Activated naive CD8-positive, alpha-beta T cell treated with anti-CD3 and anti-CD28 coated beads, Interleukin-2, amount 50 U/mL, for 24 hours (primary cell): ENCODE measurements at regions not wholly inside any gene's neighbourhood (a gene's known extent, or its start where the extent isn't known, plus 50 kb on each side); places are given as distances from the start of the nearest gene placed in this dataset.

Experiments
- ATAC-seq: fragments of 150-1000 bp; cut with Tn5 transposase; one replicate; pipeline ENCODE4 v1.10.0; 2021
- DNase-seq: peaks from one replicate; pipeline ENCODE4 v3.0.0; 2021
- H3K27ac Mint-ChIP-seq: one replicate; pipeline ENCODE4 v1.8.0; 2021; ENCODE audit warnings: mild to moderate bottlenecking, mixed read lengths
- H3K27me3 Mint-ChIP-seq: one replicate; pipeline ENCODE4 v1.8.0; 2021; ENCODE audit warnings: mixed read lengths
- H3K36me3 Mint-ChIP-seq: one replicate; pipeline ENCODE4 v1.8.0; 2021; ENCODE audit warnings: low read depth, mixed read lengths
- H3K4me1 Mint-ChIP-seq: one replicate; pipeline ENCODE4 v1.8.0; 2021; ENCODE audit warnings: mixed read lengths
- H3K4me3 Mint-ChIP-seq: one replicate; pipeline ENCODE4 v1.8.0; 2021; ENCODE audit warnings: mild to moderate bottlenecking, moderate library complexity, mixed read lengths
- H3K9me3 Mint-ChIP-seq: one replicate; pipeline ENCODE4 v1.8.0; 2021; ENCODE audit warnings: mixed read lengths

GRCh38 chr9:73219985-73220626, 68.4 kb downstream of the ANXA1 start:
- H3K36me3 Mint-ChIP-seq: no peaks in the 10 kb centered on the region
- H3K27me3 Mint-ChIP-seq: peaks cover 49% of the 10 kb centered on the region
- ATAC-seq (peak; percentile 93), DNase-seq (peak; percentile 38)
- no peak overlapping the region for H3K4me3 Mint-ChIP-seq
- peaks cover 33% of the 10 kb centered on the region for H3K4me1 Mint-ChIP-seq
- peak overlapping the region; percentile 93 for H3K27ac Mint-ChIP-seq
- H3K9me3 Mint-ChIP-seq: peaks cover 4% of the 10 kb centered on the region

- ATAC-seq: no peak
- H3K9me3 Mint-ChIP-seq: peaks cover 4% of the 10 kb centered on the region
- no peaks in the 10 kb centered on the region for H3K36me3 Mint-ChIP-seq
- H3K27me3 Mint-ChIP-seq: peaks cover 46% of the 10 kb centered on the region
- no peak overlapping the region for H3K4me3 Mint-ChIP-seq
- H3K4me1 Mint-ChIP-seq: peaks cover 19% of the 10 kb centered on the region
- no peak for DNase-seq
- H3K27ac Mint-ChIP-seq: no peak overlapping the region
These were observed 71.9 kb downstream of the ANXA1 start for GRCh38 chr9:73223594-73223993.

- no peak for ATAC-seq
- DNase-seq: no peak
- Mint-ChIP-seq H3K27me3 (peaks cover 19% of the 10 kb centered on the region), H3K4me1 (peaks cover 8% of the 10 kb centered on the region), H3K4me3 (no peak overlapping the region), H3K27ac (no peak overlapping the region), H3K36me3 (no peaks in the 10 kb centered on the region), H3K9me3 (no peaks in the 10 kb centered on the region)
These were observed 77.9 kb downstream of the ANXA1 start for GRCh38 chr9:73229543-73229942.

GRCh38 chr9:73230251-73230650, 78.6 kb downstream of the ANXA1 start:
- Mint-ChIP-seq H3K36me3 (no peaks in the 10 kb centered on the region), H3K27me3 (peaks cover 16% of the 10 kb centered on the region), H3K4me1 (peaks cover 8% of the 10 kb centered on the region), H3K9me3 (no peaks in the 10 kb centered on the region), H3K4me3 (no peak overlapping the region), H3K27ac (no peak overlapping the region)
- ATAC-seq (no peak), DNase-seq (no peak)

- H3K4me1 Mint-ChIP-seq: peaks cover 8% of the 10 kb centered on the region
- no peak overlapping the region for H3K4me3 Mint-ChIP-seq
- no peaks in the 10 kb centered on the region for H3K9me3 Mint-ChIP-seq
- ATAC-seq (peak; percentile 15), DNase-seq (no peak)
- H3K36me3 Mint-ChIP-seq: no peaks in the 10 kb centered on the region
- peaks cover 18% of the 10 kb centered on the region for H3K27me3 Mint-ChIP-seq
- no peak overlapping the region for H3K27ac Mint-ChIP-seq
These were observed 79.5 kb downstream of the ANXA1 start for GRCh38 chr9:73231203-73231602.

GRCh38 chr9:73233359-73234007, 81.8 kb downstream of the ANXA1 start:
- DNase-seq: no peak
- H3K27ac Mint-ChIP-seq: no peak overlapping the region
- no peak for ATAC-seq
- H3K36me3 Mint-ChIP-seq: no peaks in the 10 kb centered on the region
- H3K4me1 Mint-ChIP-seq: peaks cover 8% of the 10 kb centered on the region
- no peak overlapping the region for H3K4me3 Mint-ChIP-seq
- peaks cover 10% of the 10 kb centered on the region for H3K27me3 Mint-ChIP-seq
- H3K9me3 Mint-ChIP-seq: no peaks in the 10 kb centered on the region

- Mint-ChIP-seq H3K27me3 (peaks cover 10% of the 10 kb centered on the region), H3K27ac (no peak overlapping the region), H3K9me3 (no peaks in the 10 kb centered on the region), H3K4me3 (no peak overlapping the region), H3K36me3 (no peaks in the 10 kb centered on the region), H3K4me1 (peaks cover 8% of the 10 kb centered on the region)
- no peak for DNase-seq
- no peak for ATAC-seq
These were observed 82.3 kb downstream of the ANXA1 start for GRCh38 chr9:73234008-73234360.

DNA sequence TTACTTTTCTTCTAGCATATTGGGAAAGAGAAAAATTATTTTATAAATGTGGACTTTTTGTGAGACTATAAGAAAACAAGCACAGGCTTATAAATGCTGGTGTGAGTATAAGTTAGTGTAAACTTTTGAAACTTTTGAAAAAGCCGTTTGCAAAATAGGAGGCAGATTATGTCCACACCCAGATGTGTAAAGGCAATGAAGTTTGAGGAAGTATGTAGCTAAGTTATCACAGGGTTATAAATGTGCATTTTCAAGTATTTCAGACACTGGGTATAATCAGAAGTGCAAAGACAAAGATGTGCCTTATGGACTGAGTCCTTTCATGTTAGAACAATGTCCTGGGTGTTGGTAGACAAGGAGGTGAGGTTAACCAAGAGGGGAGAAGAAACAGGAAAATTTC, 85.5 kb downstream of the ANXA1 start:
- ATAC-seq: no peak
- DNase-seq: no peak
- H3K27me3 Mint-ChIP-seq: peaks cover 13% of the 10 kb centered on the region
- H3K4me3 Mint-ChIP-seq: no peak overlapping the region
- no peaks in the 10 kb centered on the region for H3K36me3 Mint-ChIP-seq
- no peaks in the 10 kb centered on the region for H3K4me1 Mint-ChIP-seq
- H3K27ac Mint-ChIP-seq: no peak overlapping the region
- no peaks in the 10 kb centered on the region for H3K9me3 Mint-ChIP-seq

DNA sequence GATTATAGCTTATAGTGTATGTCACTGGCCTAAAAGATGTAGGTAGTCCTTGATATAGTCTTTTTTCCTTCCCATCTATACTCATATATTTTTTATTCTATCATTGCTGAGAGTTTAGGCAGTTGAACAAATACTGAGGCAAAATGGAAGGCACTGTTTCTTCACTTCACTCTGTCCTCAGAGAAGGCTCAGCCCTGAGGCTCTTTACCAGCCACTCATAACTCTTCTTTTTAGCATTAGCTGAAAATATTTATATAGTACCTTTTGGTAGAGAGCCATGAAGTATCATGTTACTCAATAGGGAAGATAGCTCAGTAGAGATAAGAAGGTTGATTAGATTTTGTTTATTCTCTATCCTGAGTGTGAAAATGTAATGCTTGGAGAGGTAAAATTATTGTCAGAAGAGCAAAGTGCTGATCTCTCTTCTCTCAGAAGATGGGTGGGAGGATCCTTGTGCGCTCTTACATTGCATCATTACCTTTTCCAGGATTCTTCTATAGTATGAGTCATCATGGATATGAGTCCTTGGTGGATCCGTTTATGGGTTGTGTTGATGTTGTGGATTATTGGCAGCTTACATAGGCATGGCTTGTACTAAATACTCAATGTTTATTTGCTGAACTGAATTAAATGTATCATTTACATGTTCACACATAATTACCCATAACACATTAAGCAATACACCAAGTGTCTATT, 88.1 kb downstream of the ANXA1 start:
- no peak for DNase-seq
- ATAC-seq: no peak
- Mint-ChIP-seq H3K27me3 (peaks cover 13% of the 10 kb centered on the region), H3K27ac (no peak overlapping the region), H3K9me3 (no peaks in the 10 kb centered on the region), H3K36me3 (no peaks in the 10 kb centered on the region), H3K4me3 (no peak overlapping the region), H3K4me1 (no peaks in the 10 kb centered on the region)

DNA sequence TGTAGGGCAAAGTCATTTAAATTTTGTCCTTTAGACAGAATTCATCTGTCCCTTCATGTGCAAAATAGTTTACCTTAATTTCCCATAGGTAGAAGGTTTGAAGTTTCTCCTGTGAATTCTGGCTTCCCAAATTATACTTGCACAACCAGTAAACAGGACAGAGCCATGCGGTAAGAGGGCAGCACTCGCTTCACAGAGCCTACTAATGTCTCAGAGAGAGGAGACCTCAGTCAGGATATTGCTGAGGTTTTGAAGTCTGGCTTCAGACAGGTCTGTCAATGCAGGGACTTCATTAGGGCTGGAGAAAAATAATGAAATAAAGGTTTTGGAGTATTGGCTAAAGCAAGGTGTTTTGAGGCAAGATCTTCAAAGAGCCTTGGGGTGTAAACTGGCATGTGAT, 91.4 kb downstream of the ANXA1 start:
- DNase-seq (no peak), ATAC-seq (no peak)
- H3K9me3 Mint-ChIP-seq: no peaks in the 10 kb centered on the region
- no peaks in the 10 kb centered on the region for H3K4me1 Mint-ChIP-seq
- H3K36me3 Mint-ChIP-seq: no peaks in the 10 kb centered on the region
- no peak overlapping the region for H3K4me3 Mint-ChIP-seq
- H3K27me3 Mint-ChIP-seq: peaks cover 12% of the 10 kb centered on the region
- no peak overlapping the region for H3K27ac Mint-ChIP-seq

DNA sequence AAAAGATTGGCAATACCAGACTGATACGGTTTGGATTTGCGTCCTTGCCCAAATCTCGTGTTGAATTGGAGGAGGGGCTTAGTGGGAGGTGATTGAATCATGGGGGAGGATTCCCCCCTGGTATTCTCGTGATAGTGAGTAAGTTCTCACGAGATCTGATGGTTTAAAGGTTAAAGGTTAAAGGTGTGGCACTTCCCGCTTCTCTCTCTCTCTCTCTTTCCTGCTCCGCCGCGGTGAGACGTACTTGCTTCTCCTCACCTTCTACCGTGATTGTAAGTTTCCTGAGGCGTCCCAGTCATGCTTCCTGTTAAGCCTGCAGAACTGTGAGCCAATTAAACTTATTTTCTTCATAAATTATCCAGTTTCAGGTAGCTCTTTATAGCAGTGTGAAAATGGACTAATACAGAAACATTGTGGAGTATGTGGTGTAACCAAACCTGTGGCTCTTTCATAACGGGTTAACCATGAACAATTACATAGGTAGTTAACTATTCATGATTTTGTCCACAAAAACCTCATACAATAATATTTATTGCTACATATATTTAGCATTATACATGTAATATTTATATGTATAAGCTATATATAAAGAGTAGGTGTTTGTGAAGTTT, 107.5 kb downstream of the ANXA1 start:
- Mint-ChIP-seq H3K36me3 (no peaks in the 10 kb centered on the region), H3K9me3 (peaks cover 8% of the 10 kb centered on the region), H3K27me3 (peaks cover 2% of the 10 kb centered on the region), H3K4me3 (no peak overlapping the region), H3K4me1 (no peaks in the 10 kb centered on the region), H3K27ac (no peak overlapping the region)
- DNase-seq (no peak), ATAC-seq (no peak)

DNA sequence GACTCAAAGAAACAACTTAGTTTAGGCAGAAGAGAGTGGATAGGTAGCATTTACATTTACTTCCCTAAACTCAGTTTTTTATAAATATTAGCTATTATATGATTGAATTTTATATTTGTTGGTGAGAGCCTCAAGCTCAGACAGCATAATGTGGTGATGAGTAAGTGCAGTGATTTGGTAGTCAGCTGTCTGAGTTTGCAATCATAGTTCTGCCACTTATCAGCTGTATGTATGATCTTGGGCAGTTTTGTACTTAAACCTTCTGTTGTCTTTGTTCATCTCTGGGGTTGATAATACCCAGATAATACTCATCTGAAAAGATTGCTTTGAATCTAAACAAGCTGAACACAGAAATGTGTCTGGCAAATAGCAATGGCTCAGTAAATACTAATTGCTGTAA, 108.8 kb downstream of the ANXA1 start:
- Mint-ChIP-seq H3K36me3 (no peaks in the 10 kb centered on the region), H3K4me1 (no peaks in the 10 kb centered on the region), H3K9me3 (peaks cover 12% of the 10 kb centered on the region), H3K27ac (no peak overlapping the region), H3K27me3 (peaks cover 2% of the 10 kb centered on the region), H3K4me3 (no peak overlapping the region)
- DNase-seq: no peak
- no peak for ATAC-seq

GRCh38 chr9:73264631-73265030, 113.0 kb downstream of the ANXA1 start:
- Mint-ChIP-seq H3K27ac (no peak overlapping the region), H3K27me3 (no peaks in the 10 kb centered on the region), H3K36me3 (no peaks in the 10 kb centered on the region), H3K4me1 (no peaks in the 10 kb centered on the region), H3K9me3 (peaks cover 4% of the 10 kb centered on the region), H3K4me3 (no peak overlapping the region)
- no peak for DNase-seq
- ATAC-seq: no peak

DNA sequence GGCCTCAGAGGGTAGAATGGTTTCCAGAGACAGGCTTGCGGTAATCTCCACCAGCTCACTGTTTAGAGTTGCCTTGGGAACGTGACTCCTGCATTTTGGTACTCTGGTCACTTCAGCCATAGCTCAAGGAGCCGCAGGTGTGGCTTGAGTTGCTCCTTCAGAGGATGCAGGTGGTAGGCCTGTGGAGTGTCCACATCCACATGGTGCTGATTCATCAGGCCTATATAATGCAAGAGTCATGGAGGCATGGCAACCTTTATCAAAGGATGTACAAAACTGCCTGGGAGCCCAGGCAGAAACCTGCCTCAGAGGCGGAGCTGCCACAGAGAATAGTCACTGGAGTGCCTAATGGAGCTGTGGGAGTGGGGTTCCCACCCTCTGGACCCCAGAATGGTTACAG, 114.2 kb downstream of the ANXA1 start:
- H3K9me3 Mint-ChIP-seq: peaks cover 4% of the 10 kb centered on the region
- H3K4me1 Mint-ChIP-seq: no peaks in the 10 kb centered on the region
- no peaks in the 10 kb centered on the region for H3K36me3 Mint-ChIP-seq
- no peaks in the 10 kb centered on the region for H3K27me3 Mint-ChIP-seq
- H3K4me3 Mint-ChIP-seq: no peak overlapping the region
- H3K27ac Mint-ChIP-seq: no peak overlapping the region
- ATAC-seq: no peak
- no peak for DNase-seq
